ENCODE measurements at regions not wholly inside any gene's neighbourhood (a gene's known extent, or its start where the extent isn't known, plus 50 kb on each side); places are given as distances from the start of the nearest gene placed in this dataset.

- no peak overlapping the region for H3K4me3 Mint-ChIP-seq
- H3K36me3 Mint-ChIP-seq, result peaks cover 12% of the 10 kb centered on the region; the same call in 1 of the 2 replicates
- ATAC-seq (no peak), DNase-seq (ENCODE audit: low spot score) (no peak)
- H3K27me3 Mint-ChIP-seq (ENCODE audit: low read depth), result no peaks in the 10 kb centered on the region; the same call in 1 of the 2 replicates
- TF ChIP-seq NFYB (CRISPR knock-in tag; conservative IDR thresholded peaks at IDR 0.05; ENCODE audit: low read depth) (no peak), FOXP1 (CRISPR knock-in tag; IDR thresholded peaks at IDR 0.05; ENCODE audit: borderline replicate concordance) (no peak), HMGXB4 (CRISPR knock-in tag; IDR thresholded peaks at IDR 0.05) (no peak), E2F1 (CRISPR knock-in tag; IDR thresholded peaks at IDR 0.05) (no peak), OVOL2 (CRISPR knock-in tag; IDR thresholded peaks at IDR 0.05; ENCODE audit: borderline replicate concordance) (no peak), ZNF281 (CRISPR knock-in tag; IDR thresholded peaks at IDR 0.05) (no peak), ZBTB21 (CRISPR knock-in tag; IDR thresholded peaks at IDR 0.05; ENCODE audit: borderline replicate concordance) (no peak), MYBL2 (CRISPR knock-in tag; IDR thresholded peaks at IDR 0.05) (no peak)
- TF ChIP-seq, protein P1, sequence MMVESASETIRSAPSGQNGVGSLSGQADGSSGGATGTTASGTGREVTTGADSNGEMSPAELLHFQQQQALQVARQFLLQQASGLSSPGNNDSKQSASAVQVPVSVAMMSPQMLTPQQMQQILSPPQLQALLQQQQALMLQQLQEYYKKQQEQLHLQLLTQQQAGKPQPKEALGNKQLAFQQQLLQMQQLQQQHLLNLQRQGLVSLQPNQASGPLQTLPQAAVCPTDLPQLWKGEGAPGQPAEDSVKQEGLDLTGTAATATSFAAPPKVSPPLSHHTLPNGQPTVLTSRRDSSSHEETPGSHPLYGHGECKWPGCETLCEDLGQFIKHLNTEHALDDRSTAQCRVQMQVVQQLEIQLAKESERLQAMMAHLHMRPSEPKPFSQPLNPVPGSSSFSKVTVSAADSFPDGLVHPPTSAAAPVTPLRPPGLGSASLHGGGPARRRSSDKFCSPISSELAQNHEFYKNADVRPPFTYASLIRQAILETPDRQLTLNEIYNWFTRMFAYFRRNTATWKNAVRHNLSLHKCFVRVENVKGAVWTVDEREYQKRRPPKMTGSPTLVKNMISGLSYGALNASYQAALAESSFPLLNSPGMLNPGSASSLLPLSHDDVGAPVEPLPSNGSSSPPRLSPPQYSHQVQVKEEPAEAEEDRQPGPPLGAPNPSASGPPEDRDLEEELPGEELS (CRISPR knock-in tag; IDR thresholded peaks at IDR 0.05), result no peak
- TF ChIP-seq, protein P2, sequence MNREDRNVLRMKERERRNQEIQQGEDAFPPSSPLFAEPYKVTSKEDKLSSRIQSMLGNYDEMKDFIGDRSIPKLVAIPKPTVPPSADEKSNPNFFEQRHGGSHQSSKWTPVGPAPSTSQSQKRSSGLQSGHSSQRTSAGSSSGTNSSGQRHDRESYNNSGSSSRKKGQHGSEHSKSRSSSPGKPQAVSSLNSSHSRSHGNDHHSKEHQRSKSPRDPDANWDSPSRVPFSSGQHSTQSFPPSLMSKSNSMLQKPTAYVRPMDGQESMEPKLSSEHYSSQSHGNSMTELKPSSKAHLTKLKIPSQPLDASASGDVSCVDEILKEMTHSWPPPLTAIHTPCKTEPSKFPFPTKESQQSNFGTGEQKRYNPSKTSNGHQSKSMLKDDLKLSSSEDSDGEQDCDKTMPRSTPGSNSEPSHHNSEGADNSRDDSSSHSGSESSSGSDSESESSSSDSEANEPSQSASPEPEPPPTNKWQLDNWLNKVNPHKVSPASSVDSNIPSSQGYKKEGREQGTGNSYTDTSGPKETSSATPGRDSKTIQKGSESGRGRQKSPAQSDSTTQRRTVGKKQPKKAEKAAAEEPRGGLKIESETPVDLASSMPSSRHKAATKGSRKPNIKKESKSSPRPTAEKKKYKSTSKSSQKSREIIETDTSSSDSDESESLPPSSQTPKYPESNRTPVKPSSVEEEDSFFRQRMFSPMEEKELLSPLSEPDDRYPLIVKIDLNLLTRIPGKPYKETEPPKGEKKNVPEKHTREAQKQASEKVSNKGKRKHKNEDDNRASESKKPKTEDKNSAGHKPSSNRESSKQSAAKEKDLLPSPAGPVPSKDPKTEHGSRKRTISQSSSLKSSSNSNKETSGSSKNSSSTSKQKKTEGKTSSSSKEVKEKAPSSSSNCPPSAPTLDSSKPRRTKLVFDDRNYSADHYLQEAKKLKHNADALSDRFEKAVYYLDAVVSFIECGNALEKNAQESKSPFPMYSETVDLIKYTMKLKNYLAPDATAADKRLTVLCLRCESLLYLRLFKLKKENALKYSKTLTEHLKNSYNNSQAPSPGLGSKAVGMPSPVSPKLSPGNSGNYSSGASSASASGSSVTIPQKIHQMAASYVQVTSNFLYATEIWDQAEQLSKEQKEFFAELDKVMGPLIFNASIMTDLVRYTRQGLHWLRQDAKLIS (CRISPR knock-in tag; IDR thresholded peaks at IDR 0.05; ENCODE audit: borderline replicate concordance), result no peak
- no peak overlapping the region; the same call in 1 of the 2 replicates for H3K27ac Mint-ChIP-seq
- ChIA-PET POLR2A (no interaction called here), CTCF (interaction anchor here (1.3 kb wide), 1 partner anchor 203 kb away, joined by 3 read pairs; no protein-coding TSS in a partner anchor)
- peaks cover 47% of the 10 kb centered on the region for H3K4me1 Mint-ChIP-seq
- peaks cover 27% of the 10 kb centered on the region for H3K9me3 Mint-ChIP-seq
These were observed 84.0 kb downstream of the SKA1 start for GRCh38 chr18:50458796-50459195.

- no peak overlapping the region for H3K27ac Mint-ChIP-seq
- ATAC-seq (no peak), DNase-seq (ENCODE audit: low spot score) (no peak)
- peaks cover 12% of the 10 kb centered on the region; the same call in 1 of the 2 replicates for H3K36me3 Mint-ChIP-seq
- ChIA-PET CTCF (interaction anchor here (0.6 kb wide), 1 partner anchor 692 kb away, joined by 5 read pairs; no protein-coding TSS in a partner anchor), POLR2A (no interaction called here)
- no peaks in the 10 kb centered on the region; the same call in 1 of the 2 replicates for H3K27me3 Mint-ChIP-seq (ENCODE audit: low read depth)
- no peak overlapping the region for H3K4me3 Mint-ChIP-seq
- H3K9me3 Mint-ChIP-seq, result peaks cover 27% of the 10 kb centered on the region
- H3K4me1 Mint-ChIP-seq, result peaks cover 39% of the 10 kb centered on the region
- TF ChIP-seq FOXJ3 (CRISPR knock-in tag; IDR thresholded peaks at IDR 0.05; ENCODE audit: borderline replicate concordance) (no peak), ATF3 (CRISPR knock-in tag; conservative IDR thresholded peaks at IDR 0.05) (no peak), NFYB (CRISPR knock-in tag; conservative IDR thresholded peaks at IDR 0.05; ENCODE audit: low read depth) (no peak), CDX4 (CRISPR knock-in tag; IDR thresholded peaks at IDR 0.05; ENCODE audit: borderline replicate concordance) (no peak), GRHL2 (CRISPR knock-in tag; IDR thresholded peaks at IDR 0.05; ENCODE audit: insufficient replicate concordance, severe bottlenecking) (no peak), HMGA2 (CRISPR knock-in tag; IDR thresholded peaks at IDR 0.05) (no peak)
- TF ChIP-seq, protein P3, sequence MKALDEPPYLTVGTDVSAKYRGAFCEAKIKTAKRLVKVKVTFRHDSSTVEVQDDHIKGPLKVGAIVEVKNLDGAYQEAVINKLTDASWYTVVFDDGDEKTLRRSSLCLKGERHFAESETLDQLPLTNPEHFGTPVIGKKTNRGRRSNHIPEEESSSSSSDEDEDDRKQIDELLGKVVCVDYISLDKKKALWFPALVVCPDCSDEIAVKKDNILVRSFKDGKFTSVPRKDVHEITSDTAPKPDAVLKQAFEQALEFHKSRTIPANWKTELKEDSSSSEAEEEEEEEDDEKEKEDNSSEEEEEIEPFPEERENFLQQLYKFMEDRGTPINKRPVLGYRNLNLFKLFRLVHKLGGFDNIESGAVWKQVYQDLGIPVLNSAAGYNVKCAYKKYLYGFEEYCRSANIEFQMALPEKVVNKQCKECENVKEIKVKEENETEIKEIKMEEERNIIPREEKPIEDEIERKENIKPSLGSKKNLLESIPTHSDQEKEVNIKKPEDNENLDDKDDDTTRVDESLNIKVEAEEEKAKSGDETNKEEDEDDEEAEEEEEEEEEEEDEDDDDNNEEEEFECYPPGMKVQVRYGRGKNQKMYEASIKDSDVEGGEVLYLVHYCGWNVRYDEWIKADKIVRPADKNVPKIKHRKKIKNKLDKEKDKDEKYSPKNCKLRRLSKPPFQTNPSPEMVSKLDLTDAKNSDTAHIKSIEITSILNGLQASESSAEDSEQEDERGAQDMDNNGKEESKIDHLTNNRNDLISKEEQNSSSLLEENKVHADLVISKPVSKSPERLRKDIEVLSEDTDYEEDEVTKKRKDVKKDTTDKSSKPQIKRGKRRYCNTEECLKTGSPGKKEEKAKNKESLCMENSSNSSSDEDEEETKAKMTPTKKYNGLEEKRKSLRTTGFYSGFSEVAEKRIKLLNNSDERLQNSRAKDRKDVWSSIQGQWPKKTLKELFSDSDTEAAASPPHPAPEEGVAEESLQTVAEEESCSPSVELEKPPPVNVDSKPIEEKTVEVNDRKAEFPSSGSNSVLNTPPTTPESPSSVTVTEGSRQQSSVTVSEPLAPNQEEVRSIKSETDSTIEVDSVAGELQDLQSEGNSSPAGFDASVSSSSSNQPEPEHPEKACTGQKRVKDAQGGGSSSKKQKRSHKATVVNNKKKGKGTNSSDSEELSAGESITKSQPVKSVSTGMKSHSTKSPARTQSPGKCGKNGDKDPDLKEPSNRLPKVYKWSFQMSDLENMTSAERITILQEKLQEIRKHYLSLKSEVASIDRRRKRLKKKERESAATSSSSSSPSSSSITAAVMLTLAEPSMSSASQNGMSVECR (CRISPR knock-in tag; IDR thresholded peaks at IDR 0.05; ENCODE audit: borderline replicate concordance), result no peak
These were observed 85.2 kb downstream of the SKA1 start for GRCh38 chr18:50460062-50460461.

Data from WTC11 (cell line).